Left ventricle myocardium superior (tissue), 1 donor: ENCODE measurements at regions not wholly inside any gene's neighbourhood (a gene's known extent, or its start where the extent isn't known, plus 50 kb on each side); places are given as distances from the start of the nearest gene placed in this dataset.
"Not testable (repeated sequence)": the region's sequence is repeated elsewhere in the genome, so short reads cannot be mapped to it uniquely, and the experiment has no call there.

ENCODE experiments used
- ATAC-seq: fragments of 200-7000 bp; cut with Tn5 transposase; one replicate; pipeline ENCODE4 v1.9.1; 2020; ENCODE audit warnings: mild to moderate bottlenecking, moderate library complexity
- DNase-seq: peaks from one replicate; pipeline ENCODE4 v3.0.0-alpha.2; 2020
- intact Hi-C: fragments of 100-400 bp; cut with micrococcal nuclease; formaldehyde crosslinking; loops from one replicate; pipeline ENCODE4 v1.11.0; 2022
- donor health status: DM: no; HTN: yes; CAD: no; lungs with severe emphysema.

DNA sequence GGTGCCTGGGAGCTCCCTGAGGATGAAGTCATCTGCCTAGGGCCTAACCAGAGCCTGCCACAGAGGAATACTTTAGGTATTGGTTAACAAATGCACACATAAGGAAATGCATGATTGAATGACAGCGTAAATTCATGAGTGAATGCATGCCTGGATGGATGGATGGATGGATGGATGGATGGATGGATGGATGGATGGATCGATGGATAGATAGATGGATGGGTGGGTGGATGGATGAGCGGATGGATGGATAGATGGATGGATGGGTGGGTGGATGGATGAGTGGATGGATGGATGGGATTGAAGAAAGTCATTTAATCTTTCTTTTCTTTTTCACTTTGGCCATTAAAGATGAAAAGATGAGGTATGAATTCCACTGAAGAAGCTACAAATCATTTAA, 111.9 kb upstream of the SIRPG start:
- DNase-seq, result no peak
- intact Hi-C loops, result loop anchor here (10.0 kb wide), 1 partner anchor 405 kb away; no protein-coding TSS in a partner anchor
- ATAC-seq, result no peak

DNA sequence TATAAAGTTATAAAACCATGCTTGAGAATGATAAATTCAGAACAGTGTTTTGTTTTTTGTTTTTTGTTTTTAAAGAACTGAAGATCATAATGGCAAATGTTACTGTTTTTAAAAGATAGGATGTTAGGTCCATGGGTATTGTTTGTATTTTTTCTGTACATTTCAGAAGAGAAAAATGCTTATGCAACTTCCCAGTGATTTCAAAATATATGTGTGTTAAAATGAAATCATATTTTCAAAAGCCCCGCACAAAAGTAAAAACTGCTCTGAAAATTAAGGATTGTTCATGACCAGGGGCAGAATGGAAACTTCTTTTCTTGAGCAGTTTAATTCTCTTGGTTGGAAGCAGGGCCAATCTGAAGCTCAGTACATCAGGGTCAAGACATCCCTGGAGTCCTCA, 109.2 kb upstream of the SIRPG start:
- ATAC-seq (no peak), DNase-seq (no peak)
- intact Hi-C loops, result loop anchor here (10.0 kb wide), 1 partner anchor 408 kb away; no protein-coding TSS in a partner anchor

DNA sequence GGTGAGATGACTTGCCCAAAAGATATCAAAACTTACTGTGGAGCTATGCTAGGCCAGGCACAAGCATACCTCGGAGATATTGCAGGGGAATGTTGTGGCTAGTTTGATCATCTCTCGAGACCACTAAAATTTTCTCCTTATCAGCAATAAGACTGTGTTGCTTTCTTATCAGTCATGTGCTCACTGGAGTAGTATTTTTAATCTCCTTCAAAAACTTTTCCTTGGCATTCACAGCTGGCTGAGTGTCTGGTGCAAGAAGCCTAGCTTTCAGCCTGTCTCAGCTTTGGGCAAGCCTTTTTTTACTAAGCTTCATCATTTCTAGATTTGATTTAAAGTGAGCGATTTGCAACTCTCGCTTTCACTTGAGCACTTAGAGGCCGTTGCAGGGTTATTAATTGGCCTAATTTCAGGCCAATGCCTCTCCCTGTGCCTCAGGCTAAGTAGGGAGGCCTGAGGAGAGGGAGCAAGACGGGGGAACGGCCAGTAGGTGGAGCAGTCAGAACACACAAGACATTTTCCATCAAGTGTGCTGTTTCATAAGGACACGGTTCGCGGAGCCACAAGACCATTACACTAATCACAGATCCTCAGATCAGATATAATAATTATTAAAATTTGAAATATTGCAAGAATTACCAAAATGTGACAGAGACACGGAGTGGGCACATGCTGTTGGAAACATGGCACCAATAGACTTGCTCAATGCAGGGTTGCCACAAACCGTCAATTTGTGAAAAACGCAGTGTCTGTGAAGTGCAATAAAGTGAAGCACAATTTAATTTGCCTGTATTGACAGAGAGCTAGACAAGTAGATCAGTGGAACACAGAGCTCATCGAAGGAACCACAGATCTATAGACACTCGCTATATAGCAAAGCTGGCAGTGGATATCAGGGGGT, 106.8 kb upstream of the SIRPG start:
- ATAC-seq (peak; percentile 97), DNase-seq (peak; percentile 84)
- intact Hi-C loops, result loop anchor here (10.0 kb wide), 1 partner anchor 410 kb away; no protein-coding TSS in a partner anchor

DNA sequence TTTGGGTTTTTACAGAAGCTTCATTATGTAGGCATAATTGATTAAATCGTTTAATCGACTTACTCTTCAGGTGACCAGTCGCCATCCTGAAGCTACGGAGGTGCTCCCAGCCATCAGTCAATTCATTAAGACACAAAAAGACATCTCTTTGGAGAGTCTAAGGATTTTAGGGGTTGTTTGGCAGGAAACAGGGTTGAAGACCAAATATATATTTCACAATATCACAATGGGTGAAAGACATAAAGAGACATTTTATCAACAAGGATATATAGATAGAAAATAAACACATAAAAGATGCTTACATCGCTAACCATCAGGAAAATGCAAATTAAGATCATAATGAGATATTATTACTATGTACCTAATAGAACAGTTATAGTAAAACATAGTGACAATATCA, 104.0 kb upstream of the SIRPG start:
- DNase-seq, result no peak
- no peak for ATAC-seq
- intact Hi-C loops, result loop anchor here (10.0 kb wide), 1 partner anchor 413 kb away; no protein-coding TSS in a partner anchor

DNA sequence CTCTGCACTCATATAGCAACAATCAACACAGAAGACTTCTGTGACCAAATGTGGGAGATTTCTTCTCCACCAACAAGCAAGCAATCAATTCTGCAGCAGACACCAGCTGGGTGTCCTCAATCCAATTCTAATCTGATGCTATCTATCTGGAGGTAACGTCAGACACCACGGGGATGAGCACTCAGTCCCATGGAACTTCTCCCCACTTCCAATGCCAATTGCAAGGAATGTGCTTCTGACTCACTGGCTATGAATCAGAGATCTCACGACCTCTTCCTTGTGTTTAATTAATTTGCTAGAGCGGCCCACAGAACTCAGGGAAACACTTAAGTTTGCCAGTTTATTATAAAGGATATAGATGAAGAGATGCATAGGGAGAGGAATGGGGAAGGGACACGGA, 103.5 kb upstream of the SIRPG start:
- ATAC-seq (no peak), DNase-seq (no peak)
- intact Hi-C loops, result loop anchor here (10.0 kb wide), 1 partner anchor 414 kb away; no protein-coding TSS in a partner anchor

DNA sequence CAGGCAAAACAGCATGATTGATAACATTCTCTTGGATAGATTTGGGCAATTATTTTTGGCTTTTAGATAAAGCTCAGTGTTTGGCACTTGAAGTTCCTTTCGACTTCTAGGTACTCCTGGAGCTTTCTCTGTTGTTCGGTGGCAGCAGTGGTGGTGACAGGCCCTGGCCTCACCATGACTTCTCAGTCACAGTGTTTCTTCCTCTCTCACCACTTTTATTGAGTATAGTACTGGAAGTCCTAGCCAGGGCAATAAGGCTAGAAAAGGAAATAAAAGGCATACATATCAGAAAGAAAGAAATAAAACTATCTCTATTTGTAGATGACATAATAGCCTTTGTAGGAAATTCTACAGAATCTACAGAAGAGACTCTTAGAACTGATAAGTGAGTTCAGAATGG, 101.2 kb upstream of the SIRPG start:
- no peak for ATAC-seq
- intact Hi-C loops, result no loop called here
- no peak for DNase-seq

DNA sequence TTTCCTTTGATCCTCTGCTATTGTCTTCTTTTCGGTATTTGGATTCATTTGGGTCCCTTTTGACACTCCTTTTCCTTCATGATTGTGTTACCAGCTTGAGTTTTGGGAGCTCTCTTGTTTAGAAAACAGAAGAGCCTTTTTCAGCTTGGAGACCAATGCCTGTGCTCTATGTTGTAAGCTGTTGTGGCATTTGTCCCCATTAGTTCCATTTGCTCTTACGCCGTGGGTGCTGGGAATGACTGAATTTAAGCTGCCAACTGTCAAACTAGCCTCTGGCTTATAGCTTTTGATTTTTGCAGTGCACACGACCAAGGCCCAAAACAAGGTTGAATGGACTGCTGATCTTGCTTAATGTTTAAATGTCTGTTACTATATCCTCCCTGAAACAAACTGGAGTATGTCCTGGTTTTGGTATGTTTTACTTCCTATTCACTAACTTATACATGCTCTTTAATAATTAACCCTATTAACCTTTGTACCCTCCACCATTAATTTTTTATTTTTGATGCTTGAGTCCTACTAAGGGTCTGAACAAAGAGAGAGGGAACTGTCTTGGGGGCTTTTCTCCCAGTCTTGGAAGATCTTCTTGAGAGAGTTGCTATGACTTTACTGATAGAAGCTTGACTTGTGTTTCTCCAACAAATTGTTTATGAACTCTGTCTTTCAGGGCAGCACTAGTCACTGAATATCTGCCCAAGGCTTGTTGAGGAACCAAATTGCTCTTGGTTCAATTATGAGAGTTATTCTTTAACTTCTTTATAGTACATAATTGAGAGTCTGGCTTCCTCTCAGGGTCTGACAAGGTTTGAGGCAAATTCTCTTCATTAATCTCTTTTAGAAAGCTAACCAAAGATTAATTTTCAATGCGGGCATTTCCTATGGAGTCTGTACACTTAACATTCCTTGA, 100.3 kb upstream of the SIRPG start:
- ATAC-seq, result no peak
- DNase-seq, result no peak
- intact Hi-C loops, result no loop called here

DNA sequence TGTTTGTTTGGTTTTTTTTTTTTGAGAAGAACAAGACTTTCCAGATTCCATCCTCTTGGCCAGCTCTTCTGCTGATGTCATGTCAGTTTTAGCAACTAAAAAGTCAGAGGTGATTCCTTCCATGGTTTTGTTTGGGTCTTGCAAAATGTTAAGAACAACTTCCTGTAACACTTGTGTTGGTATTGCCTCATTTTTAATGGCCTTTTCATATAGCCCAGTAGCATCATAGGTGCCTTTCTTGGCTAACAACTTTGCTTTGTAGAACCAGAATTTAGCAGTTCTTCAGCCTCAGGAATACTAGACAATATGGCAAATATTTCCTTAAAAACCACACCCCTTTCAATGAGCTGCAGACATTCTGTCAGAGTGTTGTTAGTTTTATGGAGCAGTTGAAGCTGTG, 99.5 kb upstream of the SIRPG start:
- intact Hi-C loops, result no loop called here
- no peak for DNase-seq
- ATAC-seq, result no peak

DNA sequence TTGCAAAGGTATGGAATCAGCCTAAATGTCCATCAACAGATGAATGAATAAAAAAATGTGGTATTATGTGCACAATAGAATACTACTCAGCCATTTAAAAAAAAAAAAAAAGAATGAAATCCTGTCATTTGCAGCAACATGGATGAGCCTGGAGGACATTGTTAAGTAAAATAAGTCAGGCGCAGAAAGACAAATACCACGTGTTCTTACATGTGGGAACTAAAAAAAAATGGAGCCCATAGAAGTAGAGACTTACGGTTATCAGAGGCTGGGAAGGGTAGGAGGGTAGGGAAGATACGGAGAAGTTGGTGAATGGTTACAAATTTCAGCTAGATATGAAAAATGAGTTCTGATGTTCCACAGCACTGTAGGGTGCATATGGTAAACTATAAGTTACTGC, 97.2 kb upstream of the SIRPG start:
- intact Hi-C loops, result no loop called here
- DNase-seq (no peak), ATAC-seq (no peak)

DNA sequence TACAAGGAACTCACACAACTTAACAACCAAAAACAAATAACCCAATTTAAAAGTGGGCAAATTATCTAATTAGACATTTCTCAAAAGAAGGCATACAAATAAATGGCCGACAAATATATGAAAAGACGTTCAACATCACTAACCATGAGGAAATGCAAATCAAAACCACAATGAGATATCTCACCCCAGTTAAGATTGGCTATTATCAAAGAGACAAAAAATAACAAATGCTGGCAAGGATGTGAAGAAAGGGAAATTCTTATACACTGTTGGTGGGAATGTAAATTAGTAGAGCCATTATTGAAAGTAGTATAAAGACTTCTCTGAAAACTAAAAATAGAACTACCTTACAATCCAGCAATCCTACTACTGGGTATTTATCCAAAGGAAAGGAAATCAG, 96.7 kb upstream of the SIRPG start:
- intact Hi-C loops, result no loop called here
- no peak for ATAC-seq
- DNase-seq, result no peak

DNA sequence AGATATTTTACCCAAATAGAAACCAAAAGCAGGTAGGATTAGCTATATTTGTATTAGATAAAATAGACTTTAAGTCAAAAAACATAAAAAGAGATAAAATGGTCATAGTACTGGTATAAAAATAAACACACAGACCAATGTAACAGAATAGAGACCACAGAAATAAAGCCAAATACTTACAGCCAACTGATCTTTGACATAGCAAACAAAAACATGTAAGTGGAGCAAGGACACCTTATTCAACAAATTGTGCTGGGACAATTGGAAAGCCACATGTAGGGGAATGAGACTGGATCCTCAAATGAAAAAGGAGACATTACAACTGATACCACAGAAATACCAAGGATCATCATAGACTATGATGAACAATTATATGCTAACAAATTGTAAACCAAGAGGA, 94.5 kb upstream of the SIRPG start:
- no peak for ATAC-seq
- no peak for DNase-seq
- intact Hi-C loops, result no loop called here

DNA sequence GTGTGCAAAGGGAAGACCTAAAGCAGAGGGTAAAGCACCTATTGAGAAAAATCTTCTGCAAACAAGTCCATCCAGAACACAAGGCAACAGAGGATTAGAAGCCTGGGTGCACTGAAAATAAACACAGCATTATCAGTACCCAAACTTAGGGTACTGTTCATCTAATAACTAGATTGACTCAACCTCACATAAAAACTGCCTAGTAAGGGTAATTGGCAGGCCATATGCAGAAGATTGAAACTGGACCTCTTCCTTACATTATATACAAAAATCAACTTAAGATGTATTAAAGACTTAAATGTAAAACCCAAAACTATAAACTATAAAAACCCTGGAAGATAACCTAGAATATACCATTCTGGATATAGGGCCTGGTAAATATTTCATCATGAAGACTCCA, 91.2 kb upstream of the SIRPG start:
- no peak for DNase-seq
- intact Hi-C loops, result no loop called here
- ATAC-seq, result no peak

DNA sequence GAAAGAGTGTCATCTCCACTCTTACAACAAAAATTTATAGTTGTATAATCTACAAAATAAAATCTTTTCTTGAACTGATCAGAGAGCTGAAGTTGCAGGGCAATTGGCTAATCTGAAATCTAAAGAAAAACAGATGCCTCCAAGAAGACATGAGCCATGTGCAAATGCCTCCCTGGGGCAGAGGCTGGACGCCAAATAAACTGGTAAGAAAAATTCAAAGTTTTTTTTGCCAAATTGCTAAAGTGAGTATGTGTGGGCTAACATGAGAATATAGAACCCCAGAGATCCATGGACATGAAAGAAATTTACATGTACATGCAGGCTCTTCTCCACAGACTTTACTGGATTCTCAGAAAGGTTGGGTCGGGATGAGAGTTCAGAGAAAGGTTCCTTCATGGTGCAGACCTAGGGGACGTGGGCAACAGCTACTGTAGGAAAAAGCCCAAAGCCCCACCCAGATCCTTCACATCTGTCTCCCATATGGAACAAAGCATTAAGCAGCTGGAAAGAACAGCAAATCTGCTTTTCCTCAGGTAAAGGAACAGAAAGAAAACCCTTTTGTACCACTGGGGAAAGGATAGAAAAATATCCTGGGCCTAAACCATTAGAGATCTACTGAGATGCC, 90.5 kb upstream of the SIRPG start:
- intact Hi-C loops, result no loop called here
- ATAC-seq, result no peak
- DNase-seq, result no peak

DNA sequence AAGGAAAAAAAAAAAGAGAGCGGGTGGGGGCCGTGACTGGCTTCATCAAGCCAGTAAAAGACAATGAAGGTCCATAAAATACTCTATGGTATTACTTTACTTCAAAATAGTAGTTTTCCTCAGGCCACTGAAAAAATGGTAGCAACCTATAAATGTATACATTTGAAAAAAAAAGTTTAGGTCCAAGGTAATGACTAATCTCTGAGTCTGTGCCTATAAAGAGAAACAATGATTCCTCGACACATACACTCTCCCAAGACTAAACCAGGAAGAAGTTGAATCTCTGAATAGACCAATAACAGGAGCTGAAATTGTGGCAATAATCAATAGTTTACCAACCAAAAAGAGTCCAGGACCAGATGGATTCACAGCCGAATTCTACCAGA, 84.5 kb upstream of the SIRPG start:
- DNase-seq, ATAC-seq, intact Hi-C loops: not testable (repeated sequence)

DNA sequence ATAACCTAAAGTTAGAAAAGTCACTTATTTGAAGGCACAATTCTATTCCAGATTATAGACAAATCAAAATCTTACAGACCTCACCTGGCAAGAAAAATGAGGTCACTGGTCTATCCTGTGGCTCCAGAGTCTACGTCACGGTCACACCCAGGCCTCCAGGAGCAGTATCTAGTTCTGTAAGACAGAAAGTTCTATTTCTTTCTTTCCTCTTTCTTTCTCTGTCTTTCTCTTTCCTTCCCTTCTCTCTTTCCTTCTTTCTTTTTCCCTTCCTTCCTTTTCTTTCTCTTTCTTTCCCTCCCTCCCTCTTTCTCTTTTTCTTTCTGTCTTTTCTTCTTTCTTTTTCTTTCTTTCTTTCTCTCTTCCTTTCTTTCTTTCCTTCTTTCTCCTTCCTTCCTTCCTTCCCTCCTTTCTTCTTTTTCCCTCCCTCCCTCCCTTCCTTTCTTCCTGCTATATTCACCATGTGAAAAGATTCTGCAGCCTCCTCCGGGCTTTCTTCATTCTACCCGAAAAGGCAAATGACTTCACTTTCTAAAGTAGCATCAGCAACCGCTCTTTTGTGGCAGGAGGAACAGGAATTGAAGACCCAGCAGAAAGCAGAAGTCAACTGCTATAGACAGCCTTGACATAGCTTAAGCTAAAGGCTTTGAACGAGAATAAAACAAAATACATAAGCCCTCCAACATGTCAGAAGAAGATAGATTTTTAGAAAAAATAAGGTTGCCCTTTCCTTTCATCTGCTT, 83.9 kb upstream of the SIRPG start:
- ATAC-seq (no peak), DNase-seq (no peak)
- intact Hi-C loops, result no loop called here

DNA sequence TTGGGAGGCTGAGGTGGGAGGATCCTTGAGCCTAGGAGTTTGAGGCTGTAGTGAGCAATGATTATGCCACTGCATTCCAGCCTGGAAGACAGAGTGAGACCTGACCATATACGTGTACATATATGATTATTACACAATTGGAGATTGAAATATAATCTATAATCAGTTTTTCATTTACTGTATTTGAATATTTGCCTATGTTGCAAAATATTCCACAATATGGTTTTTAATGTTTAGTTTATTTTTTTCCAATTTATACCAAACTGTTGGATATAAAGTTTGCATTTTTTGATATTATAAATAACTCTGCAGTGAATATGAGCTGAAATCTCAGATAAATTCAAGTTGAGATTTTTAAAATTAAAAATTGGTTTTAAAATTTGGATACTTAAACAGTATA, 79.6 kb upstream of the SIRPG start:
- DNase-seq (no peak), ATAC-seq (no peak)
- intact Hi-C loops, result no loop called here

DNA sequence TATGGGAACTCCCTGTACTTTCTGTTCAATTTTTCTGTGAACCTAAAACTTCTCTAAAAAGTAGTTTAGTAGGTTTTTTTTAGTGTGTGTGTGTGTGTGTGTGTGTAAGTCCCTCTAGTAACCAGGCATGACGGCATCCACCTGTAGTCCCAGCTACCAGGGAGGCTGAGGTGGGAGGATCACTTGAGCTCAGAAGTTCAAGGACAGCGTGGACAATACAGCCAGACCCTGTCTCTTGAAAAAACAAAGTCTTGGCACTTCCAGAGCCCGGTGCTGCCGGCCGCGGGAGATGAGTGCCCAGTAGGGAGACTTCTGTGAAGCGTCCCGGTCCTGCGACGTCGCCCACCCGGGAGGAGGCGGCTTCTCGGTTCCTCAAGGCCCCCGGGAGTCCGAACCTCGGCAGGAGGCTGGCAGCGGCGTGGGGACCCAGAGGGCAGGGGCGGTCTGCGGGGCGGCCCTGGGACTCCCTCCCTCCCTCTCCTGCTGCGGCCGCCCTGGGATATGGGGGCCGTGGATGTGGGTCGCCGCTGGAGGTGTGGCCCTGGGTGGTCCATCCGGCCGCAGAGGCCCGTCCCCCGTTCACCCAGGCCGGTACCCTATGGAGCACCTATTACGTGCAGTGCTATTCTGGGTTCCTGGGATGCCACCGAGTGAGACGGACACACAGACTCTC, 78.0 kb upstream of the SIRPG start:
- DNase-seq (no peak), ATAC-seq (no peak)

DNA sequence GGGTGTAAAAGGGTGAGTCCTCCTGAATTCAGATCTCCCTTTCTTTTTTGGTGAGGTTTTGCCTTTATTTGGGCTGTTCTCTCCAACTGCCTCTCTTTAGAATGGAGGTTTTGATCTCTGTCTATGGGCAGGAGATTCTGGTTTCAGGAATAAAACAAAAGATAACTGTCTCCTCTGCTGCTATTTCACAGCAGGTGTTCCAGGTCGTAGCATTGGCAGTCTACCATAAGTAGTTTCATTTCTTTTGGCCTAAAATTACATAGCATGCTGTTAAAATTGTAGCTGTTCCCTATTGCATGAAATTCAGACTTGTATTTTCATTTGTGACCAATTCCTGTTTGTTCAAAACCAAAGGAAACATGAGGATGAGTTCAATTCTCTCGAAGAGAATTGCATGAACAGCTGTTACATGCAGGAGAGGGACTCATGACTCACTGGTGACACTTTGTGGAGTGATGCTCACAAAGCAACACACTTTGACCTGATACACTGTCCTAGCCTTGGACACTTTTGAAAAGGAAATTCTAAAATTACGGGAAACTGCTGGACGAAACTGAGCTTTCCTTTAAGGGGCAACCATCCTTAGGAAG, 76.8 kb upstream of the SIRPG start:
- ATAC-seq, result no peak
- DNase-seq, result no peak
- intact Hi-C loops, result no loop called here

More for the DNA sequence above, 78.0 kb upstream of the SIRPG start:
- intact Hi-C loops, result no loop called here
